VCaP (cell line): ENCODE measurements at regions not wholly inside any gene's neighbourhood (a gene's known extent, or its start where the extent isn't known, plus 50 kb on each side); places are given as distances from the start of the nearest gene placed in this dataset.
A peak's percentile ranks its signal among the peaks of the same experiment; 100 is the strongest.

ENCODE experiments used
- H3K27ac ChIP-seq: fragments of 450-650 bp; 2 replicates; pipeline ENCODE4 v1.5.1; 2017
- TF ChIP-seq, protein P1 (sequence below): fragments of 450-650 bp; conservative IDR thresholded peaks from 2 replicates; pipeline ENCODE4 v1.5.1; 2017; ENCODE audit warnings: mild to moderate bottlenecking, moderate library complexity

DNA sequence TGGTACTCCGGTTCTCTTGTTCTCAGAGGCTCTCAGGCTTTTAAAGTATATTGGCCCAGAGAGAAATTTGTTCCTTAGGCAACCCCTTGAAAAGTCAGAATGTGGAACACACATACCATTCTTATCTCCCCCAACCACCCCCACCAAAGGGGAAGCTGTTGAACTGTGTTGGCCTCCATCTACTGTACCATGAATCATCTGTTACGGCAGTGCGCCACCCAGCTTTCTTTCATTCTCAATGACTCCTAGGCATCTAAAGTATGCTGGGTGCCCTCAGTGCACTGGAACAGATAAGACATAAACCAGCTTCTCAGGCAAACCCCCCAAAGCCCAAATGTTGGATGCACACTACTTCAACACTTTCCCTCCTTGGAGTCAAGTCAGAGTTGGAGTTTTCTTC lies 696.2 kb upstream of the TENM4 start:
- TF ChIP-seq, protein P1, sequence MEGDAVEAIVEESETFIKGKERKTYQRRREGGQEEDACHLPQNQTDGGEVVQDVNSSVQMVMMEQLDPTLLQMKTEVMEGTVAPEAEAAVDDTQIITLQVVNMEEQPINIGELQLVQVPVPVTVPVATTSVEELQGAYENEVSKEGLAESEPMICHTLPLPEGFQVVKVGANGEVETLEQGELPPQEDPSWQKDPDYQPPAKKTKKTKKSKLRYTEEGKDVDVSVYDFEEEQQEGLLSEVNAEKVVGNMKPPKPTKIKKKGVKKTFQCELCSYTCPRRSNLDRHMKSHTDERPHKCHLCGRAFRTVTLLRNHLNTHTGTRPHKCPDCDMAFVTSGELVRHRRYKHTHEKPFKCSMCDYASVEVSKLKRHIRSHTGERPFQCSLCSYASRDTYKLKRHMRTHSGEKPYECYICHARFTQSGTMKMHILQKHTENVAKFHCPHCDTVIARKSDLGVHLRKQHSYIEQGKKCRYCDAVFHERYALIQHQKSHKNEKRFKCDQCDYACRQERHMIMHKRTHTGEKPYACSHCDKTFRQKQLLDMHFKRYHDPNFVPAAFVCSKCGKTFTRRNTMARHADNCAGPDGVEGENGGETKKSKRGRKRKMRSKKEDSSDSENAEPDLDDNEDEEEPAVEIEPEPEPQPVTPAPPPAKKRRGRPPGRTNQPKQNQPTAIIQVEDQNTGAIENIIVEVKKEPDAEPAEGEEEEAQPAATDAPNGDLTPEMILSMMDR: no peak
- no peak overlapping the region for H3K27ac ChIP-seq

DNA sequence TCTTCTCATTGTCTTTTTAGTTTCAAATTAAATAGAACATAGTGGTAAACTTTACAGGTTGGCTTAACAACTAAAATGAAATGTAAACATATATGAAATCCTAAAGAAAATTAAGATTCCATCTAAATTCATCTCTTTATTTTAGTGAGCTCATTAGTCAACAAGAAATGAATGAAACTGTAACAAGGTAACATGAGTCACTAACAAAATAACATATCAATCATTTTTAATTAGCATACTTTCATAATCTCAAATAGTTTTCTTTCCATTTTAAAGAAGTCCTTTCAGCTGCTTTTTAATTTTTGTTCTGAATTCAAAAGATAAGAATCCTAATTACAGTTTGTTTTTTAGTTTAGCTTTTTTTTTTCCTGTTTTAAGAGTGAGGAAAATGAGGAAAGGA lies 688.6 kb upstream of the TENM4 start:
- TF ChIP-seq, protein P1: no peak
- H3K27ac ChIP-seq: no peak overlapping the region

DNA sequence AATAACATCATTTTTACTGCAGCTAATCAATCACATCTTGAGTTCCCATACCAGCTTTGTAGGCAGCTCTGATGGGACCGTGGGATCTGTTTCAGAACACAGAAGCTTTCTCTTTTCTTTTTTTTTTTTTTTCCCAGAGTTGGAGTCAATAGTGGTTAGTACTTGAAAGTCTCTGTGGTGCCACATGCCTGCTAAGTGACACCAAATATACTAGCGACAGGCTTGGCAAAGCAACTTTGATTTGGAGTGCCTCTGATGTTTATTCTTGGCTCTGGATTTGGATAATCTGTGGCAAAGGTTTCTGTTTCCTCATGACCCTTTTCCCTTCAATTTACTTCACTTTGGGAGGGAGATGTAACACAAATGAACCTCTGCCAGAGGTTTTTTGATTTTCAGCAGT lies 681.4 kb upstream of the TENM4 start:
- no peak overlapping the region for H3K27ac ChIP-seq
- TF ChIP-seq, protein P1: no peak

DNA sequence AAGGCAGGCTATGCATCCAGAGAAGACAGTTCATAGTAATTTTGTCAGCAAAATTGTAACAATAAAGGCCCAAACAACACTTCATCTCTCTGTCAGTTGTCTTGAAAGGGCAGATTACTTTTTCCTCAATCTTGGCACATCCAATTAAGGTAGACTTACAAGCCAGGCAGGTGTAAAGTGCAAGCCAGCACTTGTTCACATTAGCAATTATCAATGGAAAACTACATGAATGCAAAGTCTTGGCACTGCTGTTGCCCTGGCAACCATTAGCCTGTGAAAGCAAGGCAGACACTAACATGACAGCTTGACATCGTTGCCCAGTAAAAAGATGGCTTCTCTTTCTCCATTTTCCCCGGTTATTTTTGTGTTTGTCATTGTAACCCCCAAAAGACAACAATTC lies 677.2 kb upstream of the TENM4 start:
- TF ChIP-seq, protein P1: no peak
- no peak overlapping the region for H3K27ac ChIP-seq

DNA sequence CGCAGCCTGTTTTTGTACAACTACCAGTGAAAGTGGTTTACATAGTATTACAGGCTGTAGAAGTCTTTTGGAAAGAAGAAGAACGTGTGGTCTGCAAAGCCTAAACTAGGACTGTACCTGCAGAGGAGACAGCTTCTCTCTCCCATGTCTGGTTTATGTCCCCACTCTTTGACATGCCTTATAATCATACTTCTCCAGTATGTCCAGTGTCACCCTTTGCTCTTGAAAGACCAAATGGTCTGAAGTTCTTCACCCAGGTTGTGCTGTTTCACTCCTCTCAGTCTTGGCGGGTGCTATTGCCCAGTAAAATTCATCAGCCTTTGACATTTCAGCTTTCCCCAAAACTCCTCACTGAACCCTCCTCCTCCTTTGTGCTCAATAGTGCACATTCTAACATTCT lies 676.0 kb upstream of the TENM4 start:
- no peak overlapping the region for H3K27ac ChIP-seq
- TF ChIP-seq, protein P1: no peak

DNA sequence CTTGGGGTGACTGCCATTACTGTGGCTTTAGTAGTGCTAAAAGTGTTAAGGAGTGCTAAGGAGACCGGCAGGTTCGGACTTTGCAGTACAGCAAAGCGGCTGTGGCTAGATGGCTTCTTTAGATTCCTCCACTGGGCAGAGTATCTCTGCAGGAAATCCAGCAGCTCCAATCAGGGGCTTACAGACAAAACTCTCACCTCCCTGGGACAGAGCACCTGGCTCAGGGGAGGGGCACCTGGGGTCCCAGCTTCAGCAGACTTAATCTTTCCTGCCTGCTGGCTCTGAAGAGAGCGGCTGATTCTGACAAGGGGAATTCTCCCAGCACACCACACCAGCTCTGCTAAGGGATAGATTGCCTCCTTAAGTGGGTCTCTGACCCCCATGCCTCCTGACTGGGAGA lies 668.8 kb upstream of the TENM4 start:
- TF ChIP-seq, protein P1: no peak
- no peak overlapping the region for H3K27ac ChIP-seq

DNA sequence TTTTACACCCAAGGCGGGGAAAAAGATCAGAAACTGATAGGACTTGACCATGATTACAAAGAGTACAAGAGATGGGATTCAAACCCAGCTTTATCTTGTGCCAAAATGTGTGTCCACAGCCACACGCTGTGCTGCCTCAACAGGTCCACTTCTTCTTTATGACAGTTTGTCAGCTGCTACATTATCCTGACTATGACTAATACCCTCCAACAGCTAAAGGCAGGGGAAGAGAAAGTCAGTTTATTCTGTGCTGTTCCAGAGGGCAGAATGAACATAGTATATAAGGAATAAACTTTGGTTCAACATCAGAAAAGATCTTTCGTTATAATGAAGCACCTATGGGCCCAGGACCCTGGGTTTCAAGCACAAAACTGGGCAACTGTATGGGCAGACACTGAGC lies 668.2 kb upstream of the TENM4 start:
- H3K27ac ChIP-seq: no peak overlapping the region
- TF ChIP-seq, protein P1: no peak

DNA sequence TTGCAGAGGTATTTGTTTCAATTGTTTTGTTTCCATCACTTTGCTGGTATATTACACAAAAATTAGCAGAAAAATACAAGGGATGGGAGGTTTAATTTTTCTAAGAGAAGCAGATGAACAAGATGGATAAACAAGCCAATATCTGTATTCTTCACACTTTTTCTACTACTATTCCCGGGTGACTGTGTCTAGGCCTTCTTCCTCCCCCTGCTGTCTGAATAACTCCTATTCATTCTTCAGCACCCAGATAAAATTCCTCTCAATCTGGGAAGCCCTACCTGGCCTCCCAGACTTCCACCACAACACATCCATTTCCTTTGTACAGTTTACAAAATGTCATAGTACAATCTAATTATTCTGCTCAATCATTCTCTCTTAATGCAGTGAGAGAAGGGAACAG lies 666.6 kb upstream of the TENM4 start:
- TF ChIP-seq, protein P1: peak; percentile 35; the same call in 1 of the 2 replicates
- no peak overlapping the region for H3K27ac ChIP-seq
